ENCODE measurements at regions not wholly inside any gene's neighbourhood (a gene's known extent, or its start where the extent isn't known, plus 50 kb on each side); places are given as distances from the start of the nearest gene placed in this dataset.
"Not testable (repeated sequence)": the region's sequence is repeated elsewhere in the genome, so short reads cannot be mapped to it uniquely, and the experiment has no call there.

- no peak for DNase-seq
Observed at GRCh38 chr14:55900749-55901148, 217.5 kb upstream of the PELI2 start.

GRCh38 chr14:55901291-55901690, 216.9 kb upstream of the PELI2 start:
- DNase-seq = no peak

- DNase-seq = no peak
Observed at GRCh38 chr14:55902241-55902640, 216.0 kb upstream of the PELI2 start.

- DNase-seq = no peak
Observed at GRCh38 chr14:55904086-55904485, 214.1 kb upstream of the PELI2 start.

GRCh38 chr14:55908106-55908505, 210.1 kb upstream of the PELI2 start:
- DNase-seq = no peak

GRCh38 chr14:55909879-55910278, 208.3 kb upstream of the PELI2 start:
- no peak for DNase-seq

- DNase-seq = no peak
Observed at GRCh38 chr14:55910601-55911243, 207.5 kb upstream of the PELI2 start.

GRCh38 chr14:55911776-55912175, 206.4 kb upstream of the PELI2 start:
- no peak for DNase-seq

GRCh38 chr14:55912344-55912743, 205.9 kb upstream of the PELI2 start:
- DNase-seq = no peak

- DNase-seq = no peak
Observed at GRCh38 chr14:55913324-55914025, 204.7 kb upstream of the PELI2 start.

- no peak for DNase-seq
Observed at GRCh38 chr14:55914771-55915170, 203.4 kb upstream of the PELI2 start.

GRCh38 chr14:55915456-55915855, 202.8 kb upstream of the PELI2 start:
- DNase-seq = no peak

GRCh38 chr14:55919800-55920199, 198.4 kb upstream of the PELI2 start:
- DNase-seq = not testable (repeated sequence)

- no peak for DNase-seq
Observed at GRCh38 chr14:55921511-55921910, 196.7 kb upstream of the PELI2 start.

GRCh38 chr14:55926007-55926406, 192.2 kb upstream of the PELI2 start:
- DNase-seq = no peak

- DNase-seq = no peak
Observed at GRCh38 chr14:55927028-55927427, 191.2 kb upstream of the PELI2 start.

GRCh38 chr14:55928276-55928675, 189.9 kb upstream of the PELI2 start:
- no peak for DNase-seq

- DNase-seq = no peak
Observed at GRCh38 chr14:55929136-55929535, 189.1 kb upstream of the PELI2 start.

- no peak for DNase-seq
Observed at GRCh38 chr14:55930016-55930784, 188.0 kb upstream of the PELI2 start.

- no peak for DNase-seq
Observed at GRCh38 chr14:55936691-55937090, 181.5 kb upstream of the PELI2 start.

GRCh38 chr14:55938249-55938791, 179.9 kb upstream of the PELI2 start:
- DNase-seq = no peak

GRCh38 chr14:55942076-55942654, 176.0 kb upstream of the PELI2 start:
- no peak for DNase-seq

- no peak for DNase-seq
Observed at GRCh38 chr14:55942826-55943225, 175.4 kb upstream of the PELI2 start.

All from stimulated activated CD4-positive, alpha-beta T cell treated with anti-CD3 and anti-CD28 coated beads, Interleukin-4, amount 100 ng/mL, for 4 hours (primary cell).